H9 (cell line): ENCODE measurements at regions not wholly inside any gene's neighbourhood (a gene's known extent, or its start where the extent isn't known, plus 50 kb on each side); places are given as distances from the start of the nearest gene placed in this dataset.

Source experiments
- DNase-seq: peaks from one replicate; pipeline ENCODE4 v3.0.0-alpha.2; 2017
- H2AFZ ChIP-seq: one replicate; pipeline ENCODE4 v1.6.1; 2013; ENCODE audit warnings: mild to moderate bottlenecking, low read length, control low read depth, moderate library complexity
- H2AK5ac ChIP-seq: 2 replicates; pipeline ENCODE4 v1.6.1; 2013; ENCODE audit warnings: low read length, control low read depth, mixed read lengths; ENCODE audit not compliant: insufficient read length
- H2BK120ac ChIP-seq: one replicate; pipeline ENCODE4 v1.6.1; 2013; ENCODE audit warnings: low read depth, mild to moderate bottlenecking, low read length, control low read depth, inconsistent platforms; ENCODE audit not compliant: poor library complexity, severe bottlenecking
- H2BK12ac ChIP-seq: 2 replicates; pipeline ENCODE4 v1.6.1; 2013; ENCODE audit warnings: low read length, control low read depth, mixed read lengths, low read depth; ENCODE audit not compliant: insufficient read length
- H2BK15ac ChIP-seq: 2 replicates; pipeline ENCODE4 v1.6.1; 2013; ENCODE audit warnings: low read depth, low read length, control low read depth
- H2BK20ac ChIP-seq: one replicate; pipeline ENCODE4 v1.6.1; 2013; ENCODE audit warnings: low read depth, mild to moderate bottlenecking, low read length, control low read depth, inconsistent platforms; ENCODE audit not compliant: poor library complexity, severe bottlenecking
- H2BK5ac ChIP-seq: 2 replicates; pipeline ENCODE4 v1.6.1; 2013; ENCODE audit warnings: low read length, control low read depth, mixed read lengths; ENCODE audit not compliant: insufficient read length
- H3K14ac ChIP-seq: 2 replicates; pipeline ENCODE4 v1.6.1; 2013; ENCODE audit warnings: low read length, control low read depth; ENCODE audit not compliant: insufficient read depth
- H3K18ac ChIP-seq: 2 replicates; pipeline ENCODE4 v1.6.1; 2013; ENCODE audit warnings: low read depth, mild to moderate bottlenecking, mixed read lengths, low read length, control low read depth; ENCODE audit not compliant: insufficient read length
- H3K23ac ChIP-seq: 2 replicates; pipeline ENCODE4 v1.6.1; 2013; ENCODE audit warnings: low read length, control low read depth, mixed read lengths, low read depth; ENCODE audit not compliant: insufficient read length
- H3K23me2 ChIP-seq: 2 replicates; pipeline ENCODE4 v1.6.1; 2013; ENCODE audit warnings: low read depth, mild to moderate bottlenecking, mixed read lengths, low read length, control low read depth; ENCODE audit not compliant: insufficient read length, poor library complexity, severe bottlenecking
- H3K27ac ChIP-seq: 2 replicates; pipeline ENCODE4 v1.5.1; 2013; ENCODE audit warnings: low read length, control low read depth, mixed read lengths, low read depth; ENCODE audit not compliant: insufficient read length
- H3K27me3 ChIP-seq: 2 replicates; pipeline ENCODE4 v1.6.1; 2013; ENCODE audit warnings: low read length, control low read depth, inconsistent platforms; ENCODE audit not compliant: insufficient read depth
- H3K4ac ChIP-seq: 2 replicates; pipeline ENCODE4 v1.6.1; 2013; ENCODE audit warnings: low read depth, mild to moderate bottlenecking, control low read depth, inconsistent platforms, low read length, moderate library complexity
- H3K4me1 ChIP-seq: 2 replicates; pipeline ENCODE4 v1.6.1; 2013; ENCODE audit warnings: low read length, control low read depth, inconsistent platforms; ENCODE audit not compliant: insufficient read depth
- H3K4me2 ChIP-seq: 2 replicates; pipeline ENCODE4 v1.6.1; 2013; ENCODE audit warnings: low read length, control low read depth, mixed read lengths; ENCODE audit not compliant: insufficient read length, insufficient read depth
- H3K56ac ChIP-seq: 2 replicates; pipeline ENCODE4 v1.6.1; 2013; ENCODE audit warnings: low read depth, mild to moderate bottlenecking, mixed read lengths, low read length, control low read depth; ENCODE audit not compliant: insufficient read length
- H3K79me1 ChIP-seq: 2 replicates; pipeline ENCODE4 v1.6.1; 2013; ENCODE audit warnings: low read depth, mild to moderate bottlenecking, moderate library complexity, low read length, control low read depth, inconsistent platforms; ENCODE audit not compliant: insufficient read depth, poor library complexity, severe bottlenecking
- H3K79me2 ChIP-seq: 2 replicates; pipeline ENCODE4 v1.6.1; 2013; ENCODE audit warnings: low read length, control low read depth, inconsistent platforms; ENCODE audit not compliant: insufficient read depth
- H3K9ac ChIP-seq: 2 replicates; pipeline ENCODE4 v1.6.1; 2013; ENCODE audit warnings: low read length, control low read depth, mixed read lengths; ENCODE audit not compliant: insufficient read length; ENCODE audit errors: extremely low read depth
- H3K9me3 ChIP-seq: one replicate; pipeline ENCODE4 v1.6.1; 2013; ENCODE audit warnings: low read depth, low read length, inconsistent platforms; ENCODE audit not compliant: control insufficient read depth
- H3T11ph ChIP-seq: one replicate; pipeline ENCODE4 v1.6.1; 2013; ENCODE audit warnings: mild to moderate bottlenecking, low read length, control low read depth, inconsistent platforms
- H4K20me1 ChIP-seq: one replicate; pipeline ENCODE4 v1.6.1; 2013; ENCODE audit not compliant: control insufficient read depth, insufficient read length, insufficient read depth
- H4K5ac ChIP-seq: 2 replicates; pipeline ENCODE4 v1.6.1; 2013; ENCODE audit warnings: low read depth, mild to moderate bottlenecking, mixed read lengths, low read length, control low read depth; ENCODE audit not compliant: insufficient read length
- H4K8ac ChIP-seq: replicated peaks from 2 replicates; pipeline ENCODE4 v1.6.1; 2013; ENCODE audit warnings: low read length, control low read depth, mixed read lengths, low read depth; ENCODE audit not compliant: insufficient read length
- H4K91ac ChIP-seq: 2 replicates; pipeline ENCODE4 v1.6.1; 2013; ENCODE audit warnings: low read depth, mild to moderate bottlenecking, moderate library complexity, mixed read lengths, low read length, control low read depth; ENCODE audit not compliant: insufficient read length
- H3K27ac Mint-ChIP-seq, 3 experiments: 2 replicates in 2 of 3; 3 replicates in 1 of 3; pipeline ENCODE4 v1.8.0; 2020 to 2021; ENCODE audit warnings: mixed read lengths in 3 of 3, mild to moderate bottlenecking in 1 of 3, moderate library complexity in 1 of 3
- H3K27me3 Mint-ChIP-seq: 2 replicates; pipeline ENCODE4 v1.8.0; 2021; ENCODE audit warnings: low read depth, mild to moderate bottlenecking, moderate library complexity, mixed read lengths
- H3K36me3 Mint-ChIP-seq, 3 experiments: 2 replicates in 2 of 3; 3 replicates in 1 of 3; pipeline ENCODE4 v1.8.0; 2020 to 2021; ENCODE audit warnings: low read depth in 3 of 3, mixed read lengths in 3 of 3; ENCODE audit not compliant: insufficient read depth in 1 of 3
- H3K4me1 Mint-ChIP-seq, 2 experiments: 2 replicates each; pipeline ENCODE4 v1.8.0; 2020; ENCODE audit warnings: mixed read lengths in 2 of 2
- H3K4me3 Mint-ChIP-seq, 2 experiments: 2 replicates in 1 of 2; 3 replicates in 1 of 2; pipeline ENCODE4 v1.8.0; 2020 to 2021; ENCODE audit warnings: mild to moderate bottlenecking in 2 of 2, mixed read lengths in 2 of 2, moderate library complexity in 1 of 2
- H3K9me3 Mint-ChIP-seq, 2 experiments: 2 replicates in 1 of 2; 3 replicates in 1 of 2; pipeline ENCODE4 v1.8.0; 2020; ENCODE audit warnings: mild to moderate bottlenecking in 2 of 2, mixed read lengths in 2 of 2, moderate library complexity in 1 of 2
- CTCF ChIP-seq: fragments of 200-600 bp; sonication (generic); conservative IDR thresholded peaks from 3 replicates; pipeline ENCODE4 v1.8.0; 2021; ENCODE audit warnings: antibody characterized with exemption, mild to moderate bottlenecking
- WGBS: extraction: QIAGEN DNeasy Blood & Tissue Kit; methylation state at CpG from one replicate; pipeline ENCODE4 v1.1.7; 2013; ENCODE audit warnings: missing lambda C conversion rate, low lambda C conversion rate, mixed read lengths; ENCODE audit not compliant: insufficient read length; ENCODE audit errors: extremely low coverage; 5-methylcytosine and 5-hydroxymethylcytosine counted together

DNA sequence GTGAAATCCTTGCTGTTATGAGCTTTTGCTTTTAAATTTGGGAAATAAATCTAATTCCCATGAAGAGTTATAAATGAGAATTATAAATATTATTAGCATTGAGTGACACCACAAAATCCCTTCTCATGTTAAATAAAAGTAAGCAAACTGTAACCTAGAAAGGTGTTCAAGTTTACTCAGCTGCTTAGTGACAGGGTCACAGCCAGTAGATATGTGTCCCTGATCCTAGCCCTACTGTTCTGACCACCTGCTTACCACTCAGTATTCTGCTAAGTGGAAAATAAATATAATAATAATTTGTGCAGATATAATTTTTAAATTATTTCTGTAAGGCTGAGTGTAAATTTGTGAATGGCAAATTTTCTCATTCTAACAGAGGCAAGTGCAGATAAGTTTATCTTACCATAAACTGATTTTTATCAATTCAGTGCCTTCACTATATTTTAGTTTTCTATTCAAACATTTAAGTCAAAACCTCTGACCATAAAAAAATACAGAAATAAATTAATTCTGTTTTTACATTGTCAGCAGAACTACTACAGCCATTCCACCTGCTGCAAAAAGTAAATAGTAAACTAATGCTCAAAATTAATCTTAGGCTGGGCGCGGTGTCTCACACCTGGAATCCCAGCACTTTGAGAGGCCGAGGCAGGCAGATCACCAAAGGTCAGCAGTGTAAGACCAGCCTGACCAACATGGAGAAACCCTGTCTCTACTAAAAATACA lies 118.2 kb downstream of the TENT5A start:
- no peak for DNase-seq
- no peak overlapping the region for H2BK120ac ChIP-seq
- H2AFZ ChIP-seq, result no peak overlapping the region
- no peak overlapping the region for H3K14ac ChIP-seq
- H3K9ac ChIP-seq, result no peak overlapping the region
- peaks cover 1 to 13% (median 5%) of the 10 kb centered on the region in 3 experiments; a peak in 5 of 7 replicates for H3K36me3 Mint-ChIP-seq
- no peak overlapping the region for H3K18ac ChIP-seq
- no peaks in the 10 kb centered on the region for H3K4me1 ChIP-seq
- H3K23me2 ChIP-seq, result no peaks in the 10 kb centered on the region
- H3K27me3 Mint-ChIP-seq, result no peaks in the 10 kb centered on the region
- no peak overlapping the region for H2BK5ac ChIP-seq
- no peak overlapping the region for H2BK15ac ChIP-seq
- H4K8ac ChIP-seq, result no peak overlapping the region
- no peaks in the 10 kb centered on the region for H3K27me3 ChIP-seq
- H4K20me1 ChIP-seq, result no peaks in the 10 kb centered on the region
- no peak overlapping the region for H3K56ac ChIP-seq
- no peak overlapping the region for H4K5ac ChIP-seq
- H3K79me1 ChIP-seq, result no peaks in the 10 kb centered on the region
- H3K27ac Mint-ChIP-seq, result no peak overlapping the region
- H3K9me3 ChIP-seq, result no peaks in the 10 kb centered on the region
- H3K79me2 ChIP-seq, result no peaks in the 10 kb centered on the region
- H3K4me2 ChIP-seq, result no peak overlapping the region
- no CpG with 5 or more reads among the region's 3 CpGs for WGBS
- H4K91ac ChIP-seq, result no peak overlapping the region
- peaks cover 11 to 14% of the 10 kb centered on the region in 2 experiments for H3K9me3 Mint-ChIP-seq
- no peak overlapping the region for H3K27ac ChIP-seq
- no peak overlapping the region for H2AK5ac ChIP-seq
- H3K4me1 Mint-ChIP-seq, result no peaks in the 10 kb centered on the region
- H3K23ac ChIP-seq, result no peak overlapping the region
- H2BK12ac ChIP-seq, result no peak overlapping the region
- TF ChIP-seq CTCF, result no peak
- H3K4me3 Mint-ChIP-seq, result no peak overlapping the region
- no peak overlapping the region for H2BK20ac ChIP-seq
- H3K4ac ChIP-seq, result no peak overlapping the region
- H3T11ph ChIP-seq, result no peak overlapping the region
